T-helper 2 cell (primary cell): ENCODE measurements at regions not wholly inside any gene's neighbourhood (a gene's known extent, or its start where the extent isn't known, plus 50 kb on each side); places are given as distances from the start of the nearest gene placed in this dataset.
"Not testable (repeated sequence)": the region's sequence is repeated elsewhere in the genome, so short reads cannot be mapped to it uniquely, and the experiment has no call there.

Source experiments
- DNase-seq, 5 experiments: peaks; one replicate each; pipeline versions ENCODE4 v3.0.0 to v3.0.0-alpha.2; 2012 to 2022

DNA sequence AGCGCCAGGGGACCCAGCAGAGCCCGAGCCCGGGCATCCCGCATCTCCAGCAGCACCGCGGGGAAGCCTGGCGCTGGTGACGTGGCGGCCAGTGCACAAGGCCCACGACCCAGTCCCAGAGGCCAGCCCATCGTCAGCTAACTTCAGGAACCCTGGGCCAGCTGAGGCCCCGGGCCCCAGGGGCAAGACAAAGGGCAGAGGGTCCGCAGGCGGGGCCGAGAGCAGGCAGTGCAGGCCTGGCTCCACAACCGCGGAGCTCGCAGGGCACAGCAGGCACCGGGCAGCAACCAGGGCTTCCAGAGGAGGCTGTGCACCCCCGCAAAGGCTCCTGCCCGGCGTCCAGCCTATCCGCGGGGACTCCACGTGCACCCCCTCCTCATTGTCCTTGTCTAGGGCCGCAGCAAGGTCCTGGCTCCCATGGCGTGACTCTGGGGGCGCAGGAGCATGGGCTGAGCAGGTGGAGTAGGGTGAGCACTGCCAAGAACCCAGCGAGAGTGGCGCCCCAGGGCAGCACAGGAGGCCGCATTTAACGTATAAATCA lies 352.5 kb downstream of the KCNJ18 start:
- not testable (repeated sequence) for DNase-seq

GRCh38 chr17:22047521-22047920 lies 355.2 kb downstream of the KCNJ18 start:
- DNase-seq: not testable (repeated sequence)

- DNase-seq: not testable (repeated sequence)
Observed at GRCh38 chr17:22048226-22048625, 355.9 kb downstream of the KCNJ18 start.

DNA sequence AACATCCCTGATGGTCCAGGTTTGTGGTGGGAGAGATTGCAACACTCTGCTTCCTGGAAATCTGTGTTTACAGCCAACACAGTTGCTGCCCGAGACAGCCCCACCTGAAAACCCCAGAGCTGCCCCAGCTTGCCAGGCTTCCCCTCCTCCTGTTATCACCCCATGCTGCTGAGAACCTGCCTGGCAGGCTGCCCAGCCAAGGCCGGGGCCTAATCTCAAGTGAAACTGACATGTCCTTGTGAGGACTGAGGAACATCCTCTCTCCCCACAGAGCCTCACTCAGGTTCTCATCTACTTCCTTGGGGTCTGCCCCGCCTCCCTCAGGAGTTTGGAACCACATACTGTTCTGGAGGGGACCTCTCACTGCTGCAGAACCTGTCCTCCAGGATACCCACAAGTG lies 358.4 kb downstream of the KCNJ18 start:
- not testable (repeated sequence) for DNase-seq

- not testable (repeated sequence) for DNase-seq
Observed at GRCh38 chr17:22052715-22053114, 360.4 kb downstream of the KCNJ18 start.

DNA sequence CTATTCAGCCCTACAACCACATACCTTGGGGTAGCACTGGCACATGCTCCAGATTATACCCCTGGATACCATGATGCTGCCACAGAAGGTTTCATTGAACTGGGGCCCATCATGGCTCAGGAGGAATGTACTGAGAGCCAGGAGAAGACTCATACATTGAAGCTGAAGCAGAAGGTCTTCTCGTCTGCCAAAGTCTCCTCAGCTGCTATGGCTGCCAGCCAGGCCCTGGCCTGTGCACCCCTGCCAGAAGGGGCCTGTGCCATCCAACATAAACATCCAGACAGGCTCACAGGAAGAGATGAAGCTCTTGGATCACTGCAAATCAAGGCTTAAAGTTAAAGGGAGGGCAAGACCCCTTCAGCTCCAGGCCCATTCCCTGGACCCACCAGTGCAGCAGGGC lies 364.2 kb downstream of the KCNJ18 start:
- DNase-seq: not testable (repeated sequence)

- DNase-seq: not testable (repeated sequence)
Observed at GRCh38 chr17:22075918-22076317, 383.6 kb downstream of the KCNJ18 start.

- not testable (repeated sequence) for DNase-seq
Observed at GRCh38 chr17:22088589-22088988, 396.3 kb downstream of the KCNJ18 start.

DNA sequence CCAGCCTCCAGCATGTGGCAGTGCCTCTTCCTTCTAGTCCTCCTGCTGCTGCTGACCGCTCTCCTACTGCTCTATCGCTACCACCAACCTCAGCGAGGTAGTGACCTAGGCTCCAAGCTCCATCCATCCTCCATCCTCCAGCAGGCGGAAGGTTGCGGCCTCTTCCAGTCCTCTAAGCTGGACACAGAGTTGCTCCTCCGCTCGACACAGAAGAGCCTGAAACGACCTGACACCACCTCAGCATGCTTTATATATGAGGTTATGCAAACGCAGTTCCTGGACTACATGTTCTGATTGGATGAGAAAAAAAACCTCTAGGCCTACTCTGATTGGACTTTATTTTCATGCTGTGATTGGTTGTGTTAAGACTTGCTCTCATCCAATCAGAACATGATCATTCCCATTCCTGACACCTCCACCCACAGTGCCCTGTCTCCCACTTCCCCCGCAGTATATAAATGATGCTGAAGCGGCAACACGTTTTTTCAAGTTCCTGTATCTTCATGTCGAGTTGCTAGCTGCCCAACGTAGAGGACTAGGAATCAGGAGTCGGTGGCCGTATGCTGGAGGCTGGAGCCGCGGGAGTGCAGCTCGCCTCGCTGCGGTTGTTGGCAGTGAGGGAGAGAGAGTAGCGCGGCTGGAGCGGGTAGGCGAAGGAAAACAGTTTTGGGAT lies 398.1 kb downstream of the KCNJ18 start:
- DNase-seq: no peak

DNA sequence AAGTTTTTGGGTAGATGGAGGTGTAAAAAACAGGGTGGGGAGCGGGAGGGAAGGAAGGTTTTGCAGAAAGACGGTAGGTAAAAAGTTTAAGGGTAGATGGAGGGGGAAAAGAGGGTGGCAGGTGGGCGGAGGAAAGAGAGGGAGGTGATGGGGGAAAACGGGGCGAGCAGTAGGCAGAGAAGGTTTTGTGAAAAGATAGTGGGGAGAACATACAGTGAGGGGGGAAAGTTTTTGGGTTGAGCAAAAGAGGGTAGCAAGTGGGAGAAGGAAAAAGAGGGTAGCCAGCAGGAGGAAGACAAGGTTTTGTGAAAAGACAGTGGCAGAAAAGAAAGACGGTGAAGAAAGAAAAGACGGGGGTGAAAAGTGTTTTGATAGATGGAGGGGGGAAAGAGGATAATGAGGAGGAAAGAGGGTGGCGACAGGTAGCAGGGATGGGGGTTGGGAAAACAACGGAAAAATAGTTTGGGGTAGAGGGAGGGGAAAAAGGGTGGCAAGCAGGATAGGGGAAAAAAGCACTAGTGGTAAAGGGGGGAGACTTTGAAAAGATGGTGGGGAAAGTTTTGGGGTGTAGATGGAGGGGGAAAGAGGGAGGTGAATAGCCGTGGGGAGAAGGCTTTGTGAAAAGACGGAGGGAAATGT lies 398.8 kb downstream of the KCNJ18 start:
- DNase-seq: not testable (repeated sequence)

DNA sequence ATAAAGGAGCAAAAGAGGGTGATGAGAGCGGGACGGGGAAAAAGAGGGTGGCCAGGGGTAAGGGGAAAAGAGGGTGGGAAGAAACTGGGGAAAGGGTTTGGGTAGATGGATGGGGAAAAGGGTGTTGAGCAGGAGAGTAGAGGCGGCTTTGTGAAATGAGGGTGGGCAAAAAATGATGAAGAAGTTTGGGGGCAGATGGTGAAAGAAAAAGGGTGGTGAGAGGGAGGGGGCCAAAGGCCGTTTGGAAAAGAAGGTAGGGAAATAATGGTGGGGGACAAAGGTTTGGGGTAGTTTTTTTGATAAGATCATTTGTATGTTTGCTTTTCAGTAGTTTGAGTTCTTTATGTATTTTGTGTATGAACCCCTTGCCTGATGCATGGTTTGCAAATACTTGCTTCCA lies 399.5 kb downstream of the KCNJ18 start:
- not testable (repeated sequence) for DNase-seq

- DNase-seq: not testable (repeated sequence)
Observed at GRCh38 chr17:22095414-22095813, 403.1 kb downstream of the KCNJ18 start.

DNA sequence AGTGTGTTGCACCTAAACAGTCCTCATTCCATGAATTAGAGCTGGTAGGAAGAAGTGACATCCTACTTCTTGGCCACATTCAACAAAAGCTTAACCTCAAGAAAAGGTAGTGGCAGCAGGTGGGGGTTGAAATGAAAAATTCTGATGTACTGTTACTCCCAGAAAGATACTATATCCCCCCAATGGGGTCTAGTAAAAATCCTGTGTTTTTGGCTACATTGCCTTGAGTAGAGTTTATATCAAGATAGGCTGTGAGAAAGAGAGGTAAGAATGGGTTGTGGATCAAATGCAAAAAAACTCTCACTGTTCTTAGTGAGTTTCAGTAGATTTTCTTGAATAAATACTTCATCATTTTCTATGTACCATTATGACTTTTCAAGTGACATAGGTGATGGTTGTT lies 407.3 kb downstream of the KCNJ18 start:
- not testable (repeated sequence) for DNase-seq

DNA sequence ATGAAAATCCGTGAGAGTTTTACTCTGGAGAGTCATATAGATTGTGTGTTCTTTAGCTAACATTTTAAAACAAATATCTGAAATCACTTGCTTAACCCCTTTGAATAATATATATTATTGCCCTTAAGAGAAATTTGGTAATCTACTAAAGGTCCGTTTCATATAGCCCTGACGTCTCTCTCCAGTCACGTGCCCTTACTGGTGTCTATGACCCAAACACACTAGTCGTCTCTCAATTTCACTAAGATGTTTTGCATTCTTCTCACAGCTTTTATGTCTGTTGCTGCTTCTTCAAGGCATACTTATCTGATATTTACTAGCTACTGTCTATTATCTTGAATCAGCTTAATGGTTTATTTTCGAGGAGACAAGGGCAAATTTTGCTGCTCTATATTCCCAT lies 409.9 kb downstream of the KCNJ18 start:
- no peak for DNase-seq

DNA sequence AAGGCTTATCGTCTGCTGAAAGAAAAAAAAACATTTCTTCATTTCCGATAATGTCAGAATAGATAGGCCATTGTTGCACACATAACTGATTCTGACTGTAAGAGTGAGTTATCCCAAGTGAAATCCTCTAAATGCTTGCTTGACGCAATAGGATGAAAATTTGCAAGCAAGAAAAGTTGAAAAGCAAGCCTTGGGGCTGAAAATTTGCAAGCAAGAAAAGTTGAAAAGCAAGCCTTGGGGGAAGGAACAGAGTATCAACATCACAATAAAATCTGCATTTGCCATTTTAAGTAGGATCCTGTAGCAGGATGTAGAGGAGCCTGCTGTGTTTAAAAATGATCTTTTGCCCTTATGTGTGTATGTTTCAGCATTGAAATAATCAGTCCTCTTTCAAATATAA lies 424.4 kb downstream of the KCNJ18 start:
- not testable (repeated sequence) for DNase-seq

DNA sequence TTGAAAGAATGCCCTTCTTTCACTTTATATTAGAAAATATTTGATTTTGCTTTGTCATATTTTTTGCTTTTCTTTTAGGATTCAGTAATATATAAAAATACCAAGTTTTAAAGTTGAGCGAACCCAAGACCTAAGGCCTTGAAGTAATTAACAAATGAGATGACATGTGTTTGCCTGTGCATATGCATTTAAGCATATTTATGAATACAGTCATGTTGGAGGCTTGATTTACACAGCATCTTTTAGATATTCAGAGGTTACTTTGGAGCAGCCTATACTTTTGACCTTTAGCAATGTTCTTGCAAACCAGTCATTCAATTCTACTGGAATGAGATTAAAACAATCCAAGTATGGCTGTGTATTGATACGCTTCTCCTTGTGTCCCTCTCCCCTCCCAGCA lies 425.1 kb downstream of the KCNJ18 start:
- not testable (repeated sequence) for DNase-seq

GRCh38 chr17:22119016-22119415 lies 426.7 kb downstream of the KCNJ18 start:
- not testable (repeated sequence) for DNase-seq

DNA sequence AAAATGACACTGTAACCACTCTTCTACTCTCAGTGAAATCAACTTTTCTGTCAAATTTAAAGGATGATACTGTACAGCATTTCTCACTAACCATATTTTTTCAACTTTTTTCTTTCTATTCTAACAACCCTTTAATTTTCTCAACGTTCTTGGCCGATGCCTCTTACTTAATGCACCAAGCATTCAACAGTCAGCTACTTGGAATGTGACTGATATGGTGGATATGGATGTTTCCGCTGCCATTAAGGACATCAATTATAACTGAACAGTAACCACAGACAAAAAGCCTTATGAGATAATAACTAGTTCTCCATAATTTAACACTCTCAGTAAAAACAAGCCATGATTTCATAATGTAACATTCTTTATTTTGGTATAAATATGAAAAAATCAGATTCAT lies 427.4 kb downstream of the KCNJ18 start:
- DNase-seq: not testable (repeated sequence)

- DNase-seq: no peak
Observed at GRCh38 chr17:22123536-22124281, 431.4 kb downstream of the KCNJ18 start.

DNA sequence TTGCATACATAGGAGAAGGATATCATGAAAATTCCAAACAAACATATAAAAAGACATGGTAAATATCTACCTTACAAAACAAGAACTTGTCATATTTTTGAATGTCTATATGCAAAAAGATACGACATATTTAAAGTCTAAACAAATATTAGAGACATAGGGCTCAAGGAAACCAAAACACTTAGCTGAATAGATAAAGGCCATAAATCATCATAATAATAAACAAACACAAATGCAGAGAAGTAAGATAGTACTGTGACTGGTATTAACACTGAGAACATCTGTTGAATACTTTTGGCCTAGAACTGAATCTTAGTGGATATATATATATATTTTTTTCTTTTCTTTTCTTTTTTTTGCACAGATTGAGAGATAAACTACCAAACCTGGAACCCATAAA lies 435.8 kb downstream of the KCNJ18 start:
- DNase-seq: no peak

GRCh38 chr17:22128723-22129122 lies 436.4 kb downstream of the KCNJ18 start:
- DNase-seq: no peak

- not testable (repeated sequence) for DNase-seq
Observed at GRCh38 chr17:22129920-22130319, 437.6 kb downstream of the KCNJ18 start.

- DNase-seq: no peak
Observed at GRCh38 chr17:22131740-22132139, 439.4 kb downstream of the KCNJ18 start.
